ENCODE measurements at regions not wholly inside any gene's neighbourhood (a gene's known extent, or its start where the extent isn't known, plus 50 kb on each side); places are given as distances from the start of the nearest gene placed in this dataset.

GRCh38 chr10:128286762-128287500 is 160.7 kb upstream of the MKI67 start:
- Histone ChIP-seq H3K4me2 (no peak overlapping the region), H3K9ac (no peak overlapping the region), H3K9me3 (no peaks in the 10 kb centered on the region), H3K9me2 (no peaks in the 10 kb centered on the region), H3K4me1 (ENCODE audit: control insufficient read depth in 1 of 2, insufficient read depth in 2 of 2, low read depth in 1 of 2, low read length in 1 of 2) (no peaks in the 10 kb centered on the region), H3K4me3 (ENCODE audit: low read depth in 2 of 2, low read length in 1 of 2) (peak overlapping the region in 1 of 2 experiments; percentile 17; a peak in 1 of 4 replicates), H2AFZ (ENCODE audit: low read depth) (no peak overlapping the region), H3K27me3 (ENCODE audit: insufficient read depth) (no peaks in the 10 kb centered on the region), H3K36me3 (replicated peaks in 1 of 2; ENCODE audit: control insufficient read depth in 1 of 2, insufficient read depth in 2 of 2, low read length in 1 of 2) (no peaks in the 10 kb centered on the region), H3F3A (replicated peaks; ENCODE audit: insufficient read depth) (no peaks in the 10 kb centered on the region), H4K20me1 (ENCODE audit: insufficient read depth) (no peaks in the 10 kb centered on the region), H3K79me2 (ENCODE audit: insufficient read depth) (no peaks in the 10 kb centered on the region), H3K27ac (ENCODE audit: low read depth in 2 of 2, low read length in 1 of 2) (no peak overlapping the region)
- TF ChIP-seq, protein P1, sequence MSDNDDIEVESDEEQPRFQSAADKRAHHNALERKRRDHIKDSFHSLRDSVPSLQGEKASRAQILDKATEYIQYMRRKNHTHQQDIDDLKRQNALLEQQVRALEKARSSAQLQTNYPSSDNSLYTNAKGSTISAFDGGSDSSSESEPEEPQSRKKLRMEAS (IDR thresholded peaks at IDR 0.05; ENCODE audit: low read depth), result no peak
- no peak for TF ChIP-seq IRF3 (IDR thresholded peaks at IDR 0.05; ENCODE audit: low read depth, low read length)
- POLR2A ChIA-PET, result interaction anchor here (0.6 kb wide), 1 partner anchor 27 kb away, joined by 3 read pairs; no protein-coding TSS in a partner anchor
- 11% methylated on average over 30 of the region's 63 CpGs for WGBS (ENCODE audit: low lambda C conversion rate)
- peak; percentile 79 for DNase-seq
- CTCF ChIA-PET, result interaction anchor here (1.1 to 5.1 kb wide), 5 partner anchors 10 to 1684 kb away, joined by 3 to 17 read pairs (median 3); no protein-coding TSS in a partner anchor

DNA sequence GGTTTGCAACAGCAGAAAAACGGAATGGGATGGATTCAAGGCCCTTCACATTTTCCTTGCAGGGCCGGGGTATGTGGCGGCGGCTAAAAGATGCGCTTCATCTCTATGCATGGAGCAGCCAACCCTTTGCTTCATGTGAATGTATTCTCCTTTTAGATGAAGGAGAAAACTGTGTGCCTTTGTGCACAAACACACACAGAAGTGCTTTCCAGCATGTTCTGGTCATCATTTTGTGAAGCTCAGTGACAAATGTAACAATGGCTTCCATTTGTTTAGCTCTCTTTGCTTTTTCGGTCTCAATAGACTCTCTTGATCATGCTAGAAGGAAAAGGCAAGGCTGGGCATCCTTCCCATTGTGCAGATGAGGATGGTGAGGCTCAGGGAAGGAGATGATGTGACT is 161.7 kb upstream of the MKI67 start:
- CTCF ChIA-PET, result interaction anchor here (1.4 to 5.1 kb wide), 3 partner anchors 11 to 222 kb away, joined by 3 to 17 read pairs (median 7); no protein-coding TSS in a partner anchor
- WGBS (ENCODE audit: low lambda C conversion rate), result 51% methylated on average over 6 of the region's 6 CpGs
- POLR2A ChIA-PET, result no interaction called here

More for the DNA sequence above, 161.7 kb upstream of the MKI67 start:
- H3K79me2 ChIP-seq (ENCODE audit: insufficient read depth), result no peaks in the 10 kb centered on the region
- DNase-seq, result no peak
- no peak for TF ChIP-seq TAF1 (IDR thresholded peaks at IDR 0.05; ENCODE audit: borderline replicate concordance, low read depth, low read length)
- TF ChIP-seq NFIC (IDR thresholded peaks at IDR 0.05; ENCODE audit: borderline replicate concordance), result no peak
- TF ChIP-seq FOSL2 (IDR thresholded peaks at IDR 0.05; ENCODE audit: borderline replicate concordance, low read depth), result no peak
- TF ChIP-seq, protein P2, sequence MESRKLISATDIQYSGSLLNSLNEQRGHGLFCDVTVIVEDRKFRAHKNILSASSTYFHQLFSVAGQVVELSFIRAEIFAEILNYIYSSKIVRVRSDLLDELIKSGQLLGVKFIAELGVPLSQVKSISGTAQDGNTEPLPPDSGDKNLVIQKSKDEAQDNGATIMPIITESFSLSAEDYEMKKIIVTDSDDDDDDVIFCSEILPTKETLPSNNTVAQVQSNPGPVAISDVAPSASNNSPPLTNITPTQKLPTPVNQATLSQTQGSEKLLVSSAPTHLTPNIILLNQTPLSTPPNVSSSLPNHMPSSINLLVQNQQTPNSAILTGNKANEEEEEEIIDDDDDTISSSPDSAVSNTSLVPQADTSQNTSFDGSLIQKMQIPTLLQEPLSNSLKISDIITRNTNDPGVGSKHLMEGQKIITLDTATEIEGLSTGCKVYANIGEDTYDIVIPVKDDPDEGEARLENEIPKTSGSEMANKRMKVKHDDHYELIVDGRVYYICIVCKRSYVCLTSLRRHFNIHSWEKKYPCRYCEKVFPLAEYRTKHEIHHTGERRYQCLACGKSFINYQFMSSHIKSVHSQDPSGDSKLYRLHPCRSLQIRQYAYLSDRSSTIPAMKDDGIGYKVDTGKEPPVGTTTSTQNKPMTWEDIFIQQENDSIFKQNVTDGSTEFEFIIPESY (IDR thresholded peaks at IDR 0.05; ENCODE audit: borderline replicate concordance, low read depth), result no peak
- no peak overlapping the region for H3K27ac ChIP-seq (ENCODE audit: low read depth in 2 of 2, low read length in 1 of 2)
- H3K4me1 ChIP-seq (ENCODE audit: control insufficient read depth in 1 of 2, insufficient read depth in 2 of 2, low read depth in 1 of 2, low read length in 1 of 2), result no peaks in the 10 kb centered on the region
- H3K27me3 ChIP-seq (ENCODE audit: insufficient read depth), result no peaks in the 10 kb centered on the region
- no peak overlapping the region for H3K4me3 ChIP-seq (ENCODE audit: low read depth in 2 of 2, low read length in 1 of 2)
- H3K36me3 ChIP-seq (replicated peaks in 1 of 2; ENCODE audit: control insufficient read depth in 1 of 2, insufficient read depth in 2 of 2, low read length in 1 of 2), result no peaks in the 10 kb centered on the region
- no peaks in the 10 kb centered on the region for H3K9me3 ChIP-seq
- no peaks in the 10 kb centered on the region for H3K9me2 ChIP-seq
- no peak overlapping the region for H3K4me2 ChIP-seq
- H3K9ac ChIP-seq, result no peak overlapping the region
- H2AFZ ChIP-seq (ENCODE audit: low read depth), result no peak overlapping the region
- H3F3A ChIP-seq (replicated peaks; ENCODE audit: insufficient read depth), result no peaks in the 10 kb centered on the region
- H4K20me1 ChIP-seq (ENCODE audit: insufficient read depth), result no peaks in the 10 kb centered on the region
